C4-2B (cell line): ENCODE measurements at regions not wholly inside any gene's neighbourhood (a gene's known extent, or its start where the extent isn't known, plus 50 kb on each side); places are given as distances from the start of the nearest gene placed in this dataset.

Experiments
- ZFX ChIP-seq: fragments of 450-650 bp; IDR thresholded peaks from 2 replicates; pipeline ENCODE4 v1.6.1; 2017
- TF ChIP-seq, protein P1 (sequence below): fragments of 450-650 bp; conservative IDR thresholded peaks from 2 replicates; pipeline ENCODE4 v1.5.1; 2017; ENCODE audit warnings: mild to moderate bottlenecking

DNA sequence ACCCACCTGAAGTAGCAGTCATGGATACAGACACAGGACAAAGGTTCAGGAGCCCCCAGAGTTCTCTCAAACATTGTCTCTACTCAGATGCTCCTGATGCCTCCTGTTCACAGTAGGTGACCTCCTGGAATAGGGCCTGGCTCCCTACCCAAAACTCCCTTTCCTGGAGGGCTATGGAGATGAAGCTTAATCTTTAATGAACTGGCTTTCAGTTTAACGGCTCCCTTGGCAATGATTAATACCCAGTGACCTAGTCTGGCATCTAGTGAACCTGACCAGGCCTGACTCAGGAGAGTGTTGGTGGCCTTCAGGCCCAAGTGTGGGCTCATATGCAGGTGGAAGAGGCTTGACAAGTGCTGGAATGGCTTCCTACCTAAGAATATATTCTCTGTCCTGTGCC, 65.2 kb upstream of the TRABD2B start:
- TF ChIP-seq, protein P1, sequence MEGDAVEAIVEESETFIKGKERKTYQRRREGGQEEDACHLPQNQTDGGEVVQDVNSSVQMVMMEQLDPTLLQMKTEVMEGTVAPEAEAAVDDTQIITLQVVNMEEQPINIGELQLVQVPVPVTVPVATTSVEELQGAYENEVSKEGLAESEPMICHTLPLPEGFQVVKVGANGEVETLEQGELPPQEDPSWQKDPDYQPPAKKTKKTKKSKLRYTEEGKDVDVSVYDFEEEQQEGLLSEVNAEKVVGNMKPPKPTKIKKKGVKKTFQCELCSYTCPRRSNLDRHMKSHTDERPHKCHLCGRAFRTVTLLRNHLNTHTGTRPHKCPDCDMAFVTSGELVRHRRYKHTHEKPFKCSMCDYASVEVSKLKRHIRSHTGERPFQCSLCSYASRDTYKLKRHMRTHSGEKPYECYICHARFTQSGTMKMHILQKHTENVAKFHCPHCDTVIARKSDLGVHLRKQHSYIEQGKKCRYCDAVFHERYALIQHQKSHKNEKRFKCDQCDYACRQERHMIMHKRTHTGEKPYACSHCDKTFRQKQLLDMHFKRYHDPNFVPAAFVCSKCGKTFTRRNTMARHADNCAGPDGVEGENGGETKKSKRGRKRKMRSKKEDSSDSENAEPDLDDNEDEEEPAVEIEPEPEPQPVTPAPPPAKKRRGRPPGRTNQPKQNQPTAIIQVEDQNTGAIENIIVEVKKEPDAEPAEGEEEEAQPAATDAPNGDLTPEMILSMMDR: no peak
- no peak for TF ChIP-seq ZFX
